ENCODE measurements at regions not wholly inside any gene's neighbourhood (a gene's known extent, or its start where the extent isn't known, plus 50 kb on each side); places are given as distances from the start of the nearest gene placed in this dataset.
"Not testable (repeated sequence)": the region's sequence is repeated elsewhere in the genome, so short reads cannot be mapped to it uniquely, and the experiment has no call there.

GRCh38 chr21:35711661-35712060 lies 348.7 kb downstream of the SETD4 start:
- H3K27ac ChIP-seq (ENCODE audit: low read length), result no peak overlapping the region
- no peak for DNase-seq
- no peaks in the 10 kb centered on the region for H3K36me3 ChIP-seq (ENCODE audit: control insufficient read depth, insufficient read depth, low read length)
- TF ChIP-seq CTCF (IDR thresholded peaks at IDR 0.05), result no peak
- H3K4me3 ChIP-seq (ENCODE audit: low read length), result no peak overlapping the region
- Mint-ChIP-seq H3K4me3 (no peak overlapping the region), H3K27ac (no peak overlapping the region), H3K36me3 (no peaks in the 10 kb centered on the region), H3K4me1 (no peaks in the 10 kb centered on the region), H3K9me3 (no peaks in the 10 kb centered on the region), H3K27me3 (ENCODE audit: low read depth in 2 of 2) (peaks cover 10 to 46% of the 10 kb centered on the region in 2 donors)
- no peaks in the 10 kb centered on the region for H3K27me3 ChIP-seq (ENCODE audit: control insufficient read depth, insufficient read depth, low read length)
- ATAC-seq, result no peak
- H3K9me3 ChIP-seq (ENCODE audit: control insufficient read depth, insufficient read depth, low read length), result no peaks in the 10 kb centered on the region
- H3K4me1 ChIP-seq (ENCODE audit: control insufficient read depth, insufficient read depth, low read length), result no peaks in the 10 kb centered on the region
- 33% methylated on average over 2 of the region's 2 CpGs for WGBS (ENCODE audit: insufficient coverage)
- intact Hi-C loops (cut with micrococcal nuclease), result no loop called here

GRCh38 chr21:35711213-35711612 lies 349.1 kb downstream of the SETD4 start:
- 83% methylated on average over 2 of the region's 3 CpGs for WGBS (ENCODE audit: insufficient coverage)
- ATAC-seq, result no peak
- H3K27me3 Mint-ChIP-seq (ENCODE audit: low read depth in 2 of 2), result peaks cover 10 to 46% of the 10 kb centered on the region in 2 donors

GRCh38 chr21:35709990-35710389 lies 350.3 kb downstream of the SETD4 start:
- H3K9me3 ChIP-seq (ENCODE audit: control insufficient read depth, insufficient read depth, low read length); ATAC-seq; H3K36me3 Mint-ChIP-seq; H3K4me3 Mint-ChIP-seq; H3K9me3 Mint-ChIP-seq; DNase-seq; intact Hi-C loops (cut with micrococcal nuclease); H3K27ac ChIP-seq (ENCODE audit: low read length); H3K36me3 ChIP-seq (ENCODE audit: control insufficient read depth, insufficient read depth, low read length); H3K4me3 ChIP-seq (ENCODE audit: low read length); H3K27ac Mint-ChIP-seq; H3K27me3 ChIP-seq (ENCODE audit: control insufficient read depth, insufficient read depth, low read length); H3K4me1 ChIP-seq (ENCODE audit: control insufficient read depth, insufficient read depth, low read length); H3K4me1 Mint-ChIP-seq: not testable (repeated sequence)
- 89% methylated on average over 3 of the region's 3 CpGs for WGBS (ENCODE audit: insufficient coverage)
- H3K27me3 Mint-ChIP-seq (ENCODE audit: low read depth in 2 of 2), result peaks cover 13 to 41% of the 10 kb centered on the region in 2 donors

More at GRCh38 chr21:35711213-35711612, 349.1 kb downstream of the SETD4 start:
- Mint-ChIP-seq H3K4me3 (no peak overlapping the region), H3K4me1 (no peaks in the 10 kb centered on the region), H3K36me3 (no peaks in the 10 kb centered on the region), H3K9me3 (no peaks in the 10 kb centered on the region), H3K27ac (no peak overlapping the region)
- H3K4me1 ChIP-seq (ENCODE audit: control insufficient read depth, insufficient read depth, low read length), result no peaks in the 10 kb centered on the region
- no peak for TF ChIP-seq CTCF (IDR thresholded peaks at IDR 0.05)
- intact Hi-C loops (cut with micrococcal nuclease), result no loop called here
- H3K36me3 ChIP-seq (ENCODE audit: control insufficient read depth, insufficient read depth, low read length), result no peaks in the 10 kb centered on the region
- DNase-seq, result no peak
- H3K27ac ChIP-seq (ENCODE audit: low read length), result no peak overlapping the region
- H3K4me3 ChIP-seq (ENCODE audit: low read length), result no peak overlapping the region
- no peaks in the 10 kb centered on the region for H3K9me3 ChIP-seq (ENCODE audit: control insufficient read depth, insufficient read depth, low read length)
- H3K27me3 ChIP-seq (ENCODE audit: control insufficient read depth, insufficient read depth, low read length), result no peaks in the 10 kb centered on the region

- H3K4me1 ChIP-seq (ENCODE audit: control insufficient read depth, insufficient read depth, low read length), result no peaks in the 10 kb centered on the region
- no peaks in the 10 kb centered on the region for H3K27me3 ChIP-seq (ENCODE audit: control insufficient read depth, insufficient read depth, low read length)
- WGBS (ENCODE audit: insufficient coverage), result 100% methylated on average over 1 of the region's 1 CpG
- H3K9me3 ChIP-seq (ENCODE audit: control insufficient read depth, insufficient read depth, low read length), result no peaks in the 10 kb centered on the region
- H3K27me3 Mint-ChIP-seq (ENCODE audit: low read depth in 2 of 2), result peaks cover 21 to 37% of the 10 kb centered on the region in 2 donors
- no peak for TF ChIP-seq CTCF (IDR thresholded peaks at IDR 0.05)
- intact Hi-C loops (cut with micrococcal nuclease), result no loop called here
- ATAC-seq (no peak), DNase-seq (no peak)
- H3K4me3 ChIP-seq (ENCODE audit: low read length), result no peak overlapping the region
- no peak overlapping the region for H3K27ac Mint-ChIP-seq
- H3K4me1 Mint-ChIP-seq, result no peaks in the 10 kb centered on the region
- H3K36me3 Mint-ChIP-seq, result no peaks in the 10 kb centered on the region
- no peaks in the 10 kb centered on the region for H3K36me3 ChIP-seq (ENCODE audit: control insufficient read depth, insufficient read depth, low read length)
- H3K4me3 Mint-ChIP-seq, result no peak overlapping the region
- H3K27ac ChIP-seq (ENCODE audit: low read length), result no peak overlapping the region
- H3K9me3 Mint-ChIP-seq, result no peaks in the 10 kb centered on the region
Measured at GRCh38 chr21:35705888-35706287, 354.4 kb downstream of the SETD4 start.

Data from natural killer cell (primary cell).